NCI-H2196 treated with DMSO at 0.1 percent for 48 hours (cell line): ENCODE measurements at regions not wholly inside any gene's neighbourhood (a gene's known extent, or its start where the extent isn't known, plus 50 kb on each side); places are given as distances from the start of the nearest gene placed in this dataset.
"Not testable (repeated sequence)": the region's sequence is repeated elsewhere in the genome, so short reads cannot be mapped to it uniquely, and the experiment has no call there.

Experiments
- DNase-seq: peaks from one replicate; lab custom pipeline; 2025; ENCODE audit not compliant: unreplicated experiment; lab: John Stamatoyannopoulos, UW

- DNase-seq = no peak
Observed at GRCh38 chr1:30084909-30085571, 638.3 kb downstream of the MATN1 start.

GRCh38 chr1:30083800-30084464 lies 639.5 kb downstream of the MATN1 start:
- no peak for DNase-seq

GRCh38 chr1:30081379-30082102 lies 641.8 kb downstream of the MATN1 start:
- DNase-seq = no peak

- DNase-seq = not testable (repeated sequence)
Observed at GRCh38 chr1:30075916-30076315, 647.5 kb downstream of the MATN1 start.

- no peak for DNase-seq
Observed at GRCh38 chr1:30068787-30069472, 654.5 kb downstream of the MATN1 start.

- no peak for DNase-seq
Observed at GRCh38 chr1:30064547-30064946, 658.8 kb downstream of the MATN1 start.

- no peak for DNase-seq
Observed at GRCh38 chr1:30063621-30064280, 659.6 kb downstream of the MATN1 start.

- no peak for DNase-seq
Observed at GRCh38 chr1:30061292-30062220, 661.8 kb downstream of the MATN1 start.

- DNase-seq = no peak
Observed at GRCh38 chr1:30060738-30061137, 662.6 kb downstream of the MATN1 start.

- DNase-seq = no peak
Observed at GRCh38 chr1:30058970-30059369, 664.4 kb downstream of the MATN1 start.

- DNase-seq = no peak
Observed at GRCh38 chr1:30054126-30054525, 669.3 kb downstream of the MATN1 start.

- DNase-seq = no peak
Observed at GRCh38 chr1:30052178-30052577, 671.2 kb downstream of the MATN1 start.

- no peak for DNase-seq
Observed at GRCh38 chr1:30051777-30052176, 671.6 kb downstream of the MATN1 start.

GRCh38 chr1:30049748-30050296 lies 673.6 kb downstream of the MATN1 start:
- no peak for DNase-seq

- no peak for DNase-seq
Observed at GRCh38 chr1:30048905-30049304, 674.5 kb downstream of the MATN1 start.

GRCh38 chr1:30047576-30047975 lies 675.8 kb downstream of the MATN1 start:
- DNase-seq = no peak

- no peak for DNase-seq
Observed at GRCh38 chr1:30046751-30047150, 676.6 kb downstream of the MATN1 start.

- DNase-seq = no peak
Observed at GRCh38 chr1:30045304-30046090, 677.9 kb downstream of the MATN1 start.

- DNase-seq = no peak
Observed at GRCh38 chr1:30044656-30045144, 678.7 kb downstream of the MATN1 start.
